H9 (cell line): ENCODE measurements at regions not wholly inside any gene's neighbourhood (a gene's known extent, or its start where the extent isn't known, plus 50 kb on each side); places are given as distances from the start of the nearest gene placed in this dataset.

Experiments
- DNase-seq: peaks from one replicate; pipeline ENCODE4 v3.0.0-alpha.2; 2017
- H2AFZ ChIP-seq: one replicate; pipeline ENCODE4 v1.6.1; 2013; ENCODE audit warnings: mild to moderate bottlenecking, low read length, control low read depth, moderate library complexity
- H2AK5ac ChIP-seq: 2 replicates; pipeline ENCODE4 v1.6.1; 2013; ENCODE audit warnings: low read length, control low read depth, mixed read lengths; ENCODE audit not compliant: insufficient read length
- H2BK120ac ChIP-seq: one replicate; pipeline ENCODE4 v1.6.1; 2013; ENCODE audit warnings: low read depth, mild to moderate bottlenecking, low read length, control low read depth, inconsistent platforms; ENCODE audit not compliant: poor library complexity, severe bottlenecking
- H2BK12ac ChIP-seq: 2 replicates; pipeline ENCODE4 v1.6.1; 2013; ENCODE audit warnings: low read length, control low read depth, mixed read lengths, low read depth; ENCODE audit not compliant: insufficient read length
- H2BK15ac ChIP-seq: 2 replicates; pipeline ENCODE4 v1.6.1; 2013; ENCODE audit warnings: low read depth, low read length, control low read depth
- H2BK20ac ChIP-seq: one replicate; pipeline ENCODE4 v1.6.1; 2013; ENCODE audit warnings: low read depth, mild to moderate bottlenecking, low read length, control low read depth, inconsistent platforms; ENCODE audit not compliant: poor library complexity, severe bottlenecking
- H2BK5ac ChIP-seq: 2 replicates; pipeline ENCODE4 v1.6.1; 2013; ENCODE audit warnings: low read length, control low read depth, mixed read lengths; ENCODE audit not compliant: insufficient read length
- H3K14ac ChIP-seq: 2 replicates; pipeline ENCODE4 v1.6.1; 2013; ENCODE audit warnings: low read length, control low read depth; ENCODE audit not compliant: insufficient read depth
- H3K18ac ChIP-seq: 2 replicates; pipeline ENCODE4 v1.6.1; 2013; ENCODE audit warnings: low read depth, mild to moderate bottlenecking, mixed read lengths, low read length, control low read depth; ENCODE audit not compliant: insufficient read length
- H3K23ac ChIP-seq: 2 replicates; pipeline ENCODE4 v1.6.1; 2013; ENCODE audit warnings: low read length, control low read depth, mixed read lengths, low read depth; ENCODE audit not compliant: insufficient read length
- H3K23me2 ChIP-seq: 2 replicates; pipeline ENCODE4 v1.6.1; 2013; ENCODE audit warnings: low read depth, mild to moderate bottlenecking, mixed read lengths, low read length, control low read depth; ENCODE audit not compliant: insufficient read length, poor library complexity, severe bottlenecking
- H3K27ac ChIP-seq: 2 replicates; pipeline ENCODE4 v1.5.1; 2013; ENCODE audit warnings: low read length, control low read depth, mixed read lengths, low read depth; ENCODE audit not compliant: insufficient read length
- H3K27me3 ChIP-seq: 2 replicates; pipeline ENCODE4 v1.6.1; 2013; ENCODE audit warnings: low read length, control low read depth, inconsistent platforms; ENCODE audit not compliant: insufficient read depth
- H3K4ac ChIP-seq: 2 replicates; pipeline ENCODE4 v1.6.1; 2013; ENCODE audit warnings: low read depth, mild to moderate bottlenecking, control low read depth, inconsistent platforms, low read length, moderate library complexity
- H3K4me1 ChIP-seq: 2 replicates; pipeline ENCODE4 v1.6.1; 2013; ENCODE audit warnings: low read length, control low read depth, inconsistent platforms; ENCODE audit not compliant: insufficient read depth
- H3K4me2 ChIP-seq: 2 replicates; pipeline ENCODE4 v1.6.1; 2013; ENCODE audit warnings: low read length, control low read depth, mixed read lengths; ENCODE audit not compliant: insufficient read length, insufficient read depth
- H3K56ac ChIP-seq: 2 replicates; pipeline ENCODE4 v1.6.1; 2013; ENCODE audit warnings: low read depth, mild to moderate bottlenecking, mixed read lengths, low read length, control low read depth; ENCODE audit not compliant: insufficient read length
- H3K79me1 ChIP-seq: 2 replicates; pipeline ENCODE4 v1.6.1; 2013; ENCODE audit warnings: low read depth, mild to moderate bottlenecking, moderate library complexity, low read length, control low read depth, inconsistent platforms; ENCODE audit not compliant: insufficient read depth, poor library complexity, severe bottlenecking
- H3K79me2 ChIP-seq: 2 replicates; pipeline ENCODE4 v1.6.1; 2013; ENCODE audit warnings: low read length, control low read depth, inconsistent platforms; ENCODE audit not compliant: insufficient read depth
- H3K9ac ChIP-seq: 2 replicates; pipeline ENCODE4 v1.6.1; 2013; ENCODE audit warnings: low read length, control low read depth, mixed read lengths; ENCODE audit not compliant: insufficient read length; ENCODE audit errors: extremely low read depth
- H3K9me3 ChIP-seq: one replicate; pipeline ENCODE4 v1.6.1; 2013; ENCODE audit warnings: low read depth, low read length, inconsistent platforms; ENCODE audit not compliant: control insufficient read depth
- H3T11ph ChIP-seq: one replicate; pipeline ENCODE4 v1.6.1; 2013; ENCODE audit warnings: mild to moderate bottlenecking, low read length, control low read depth, inconsistent platforms
- H4K20me1 ChIP-seq: one replicate; pipeline ENCODE4 v1.6.1; 2013; ENCODE audit not compliant: control insufficient read depth, insufficient read length, insufficient read depth
- H4K5ac ChIP-seq: 2 replicates; pipeline ENCODE4 v1.6.1; 2013; ENCODE audit warnings: low read depth, mild to moderate bottlenecking, mixed read lengths, low read length, control low read depth; ENCODE audit not compliant: insufficient read length
- H4K8ac ChIP-seq: replicated peaks from 2 replicates; pipeline ENCODE4 v1.6.1; 2013; ENCODE audit warnings: low read length, control low read depth, mixed read lengths, low read depth; ENCODE audit not compliant: insufficient read length
- H4K91ac ChIP-seq: 2 replicates; pipeline ENCODE4 v1.6.1; 2013; ENCODE audit warnings: low read depth, mild to moderate bottlenecking, moderate library complexity, mixed read lengths, low read length, control low read depth; ENCODE audit not compliant: insufficient read length
- H3K27ac Mint-ChIP-seq, 3 experiments: 2 replicates in 2 of 3; 3 replicates in 1 of 3; pipeline ENCODE4 v1.8.0; 2020 to 2021; ENCODE audit warnings: mixed read lengths in 3 of 3, mild to moderate bottlenecking in 1 of 3, moderate library complexity in 1 of 3
- H3K27me3 Mint-ChIP-seq: 2 replicates; pipeline ENCODE4 v1.8.0; 2021; ENCODE audit warnings: low read depth, mild to moderate bottlenecking, moderate library complexity, mixed read lengths
- H3K36me3 Mint-ChIP-seq, 3 experiments: 2 replicates in 2 of 3; 3 replicates in 1 of 3; pipeline ENCODE4 v1.8.0; 2020 to 2021; ENCODE audit warnings: low read depth in 3 of 3, mixed read lengths in 3 of 3; ENCODE audit not compliant: insufficient read depth in 1 of 3
- H3K4me1 Mint-ChIP-seq, 2 experiments: 2 replicates each; pipeline ENCODE4 v1.8.0; 2020; ENCODE audit warnings: mixed read lengths in 2 of 2
- H3K4me3 Mint-ChIP-seq, 2 experiments: 2 replicates in 1 of 2; 3 replicates in 1 of 2; pipeline ENCODE4 v1.8.0; 2020 to 2021; ENCODE audit warnings: mild to moderate bottlenecking in 2 of 2, mixed read lengths in 2 of 2, moderate library complexity in 1 of 2
- H3K9me3 Mint-ChIP-seq, 2 experiments: 2 replicates in 1 of 2; 3 replicates in 1 of 2; pipeline ENCODE4 v1.8.0; 2020; ENCODE audit warnings: mild to moderate bottlenecking in 2 of 2, mixed read lengths in 2 of 2, moderate library complexity in 1 of 2
- CTCF ChIP-seq: fragments of 200-600 bp; sonication (generic); conservative IDR thresholded peaks from 3 replicates; pipeline ENCODE4 v1.8.0; 2021; ENCODE audit warnings: antibody characterized with exemption, mild to moderate bottlenecking
- WGBS: extraction: QIAGEN DNeasy Blood & Tissue Kit; methylation state at CpG from one replicate; pipeline ENCODE4 v1.1.7; 2013; ENCODE audit warnings: missing lambda C conversion rate, low lambda C conversion rate, mixed read lengths; ENCODE audit not compliant: insufficient read length; ENCODE audit errors: extremely low coverage; 5-methylcytosine and 5-hydroxymethylcytosine counted together

GRCh38 chr11:116364348-116364747 lies 408.4 kb downstream of the BUD13 start:
- no peak overlapping the region for H3K23ac ChIP-seq
- no peaks in the 10 kb centered on the region for H3K9me3 ChIP-seq
- no peak overlapping the region for H3K4me2 ChIP-seq
- peaks cover 11 to 13% of the 10 kb centered on the region in 2 experiments for H3K9me3 Mint-ChIP-seq
- no peak overlapping the region for H3K14ac ChIP-seq
- H2BK5ac ChIP-seq: no peak overlapping the region
- peaks cover 4% of the 10 kb centered on the region; the same call in 1 of the 2 replicates for H3K4me1 ChIP-seq
- no peak overlapping the region for H2BK15ac ChIP-seq
- H3K27ac ChIP-seq: no peak overlapping the region
- no peak overlapping the region for H3K4ac ChIP-seq
- no peaks in the 10 kb centered on the region for H3K23me2 ChIP-seq
- no peak overlapping the region for H3K9ac ChIP-seq
- H3K36me3 Mint-ChIP-seq: peaks cover 7 to 16% (median 13%) of the 10 kb centered on the region in 3 experiments; a peak in 5 of 7 replicates
- no peak overlapping the region for H4K5ac ChIP-seq
- H2AFZ ChIP-seq: no peak overlapping the region
- H4K91ac ChIP-seq: no peak overlapping the region
- DNase-seq: no peak
- H3K27me3 Mint-ChIP-seq: peaks cover 3% of the 10 kb centered on the region
- no peak overlapping the region for H3K56ac ChIP-seq
- H3T11ph ChIP-seq: no peak overlapping the region
- no peaks in the 10 kb centered on the region for H3K79me2 ChIP-seq
- H3K79me1 ChIP-seq: no peaks in the 10 kb centered on the region
- H3K4me3 Mint-ChIP-seq: no peak overlapping the region; a peak in 1 of 5 replicates
- H4K20me1 ChIP-seq: no peaks in the 10 kb centered on the region
- TF ChIP-seq CTCF: no peak
- no peak overlapping the region for H2BK20ac ChIP-seq
- no peak overlapping the region for H3K18ac ChIP-seq
- peak overlapping the region in 1 of 3 experiments; percentile 43; a peak in 1 of 7 replicates for H3K27ac Mint-ChIP-seq
- no peak overlapping the region for H2BK12ac ChIP-seq
- no peaks in the 10 kb centered on the region for H3K27me3 ChIP-seq
- no CpG with 5 or more reads among the region's 4 CpGs for WGBS
- no peak overlapping the region for H2BK120ac ChIP-seq
- H2AK5ac ChIP-seq: no peak overlapping the region
- H4K8ac ChIP-seq: no peak overlapping the region
- H3K4me1 Mint-ChIP-seq: peaks cover 30 to 46% of the 10 kb centered on the region in 2 experiments
